Right lung (tissue), 2 donors: ENCODE measurements at regions not wholly inside any gene's neighbourhood (a gene's known extent, or its start where the extent isn't known, plus 50 kb on each side); places are given as distances from the start of the nearest gene placed in this dataset.

ENCODE experiments used
- DNase-seq, 2 donors: peaks; one replicate each; pipeline ENCODE4 v3.0.0-alpha.2; 2013

DNA sequence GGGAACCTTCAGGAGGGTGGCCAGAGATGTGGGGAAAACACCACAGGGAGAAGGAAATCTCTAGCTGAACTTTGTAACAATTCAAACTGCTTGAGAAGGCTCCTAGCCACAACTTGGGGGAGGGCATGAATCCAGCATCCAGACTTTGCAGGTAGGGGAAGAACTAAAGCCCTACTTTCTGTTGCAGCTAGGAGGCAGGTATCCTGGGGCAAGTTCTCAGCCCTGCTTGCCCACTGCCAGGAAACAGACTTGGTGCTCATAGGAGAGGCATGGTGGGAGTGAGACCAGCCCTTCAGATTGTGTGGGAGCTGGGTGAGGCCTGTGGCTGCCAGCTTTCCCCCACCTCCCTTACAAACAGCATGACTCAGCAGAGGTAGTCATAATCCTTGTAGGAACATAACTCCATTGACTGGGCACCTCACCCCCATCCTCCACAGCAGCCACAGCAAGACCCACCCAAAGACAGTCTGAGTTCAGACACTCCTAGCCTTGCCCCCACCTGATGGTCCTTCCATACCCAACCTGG, 209.5 kb upstream of the CPEB2 start:
- DNase-seq, result no peak

DNA sequence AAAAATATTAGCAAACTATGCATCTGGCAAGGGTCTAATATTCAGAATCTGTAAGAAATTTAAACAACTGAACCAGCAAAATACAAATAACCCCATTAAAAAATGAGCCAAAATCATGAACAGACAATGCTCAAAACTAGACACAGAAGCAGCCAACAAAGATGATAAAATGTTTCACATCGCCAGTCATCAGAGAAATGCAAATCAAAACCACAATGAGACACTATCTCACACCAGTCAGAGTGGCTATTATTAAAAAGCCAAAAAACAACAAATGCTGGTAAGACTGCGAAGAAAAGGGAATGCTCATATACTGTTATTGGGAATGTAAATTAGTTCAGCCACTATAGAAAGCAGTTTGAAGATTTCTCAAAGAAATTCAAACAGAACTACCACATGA, 201.3 kb upstream of the CPEB2 start:
- no peak for DNase-seq

DNA sequence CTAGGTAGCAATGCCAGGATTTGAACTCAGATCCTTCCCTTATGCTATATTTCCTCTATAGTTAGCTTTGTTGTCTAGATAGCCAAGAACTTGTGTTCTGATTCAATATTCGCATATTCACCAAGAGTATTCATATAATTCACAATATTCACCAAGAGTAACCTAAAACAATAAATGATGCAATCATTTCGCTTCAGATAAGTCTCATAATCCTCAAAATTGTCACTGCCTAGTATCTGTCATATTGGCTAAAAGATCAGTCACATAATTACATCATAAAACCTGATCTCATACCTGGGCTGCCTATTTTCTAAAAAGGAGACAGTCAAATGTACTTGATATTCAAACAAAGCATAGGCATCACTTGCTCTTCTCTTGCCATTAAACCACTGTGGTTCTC, 199.7 kb upstream of the CPEB2 start:
- no peak for DNase-seq

DNA sequence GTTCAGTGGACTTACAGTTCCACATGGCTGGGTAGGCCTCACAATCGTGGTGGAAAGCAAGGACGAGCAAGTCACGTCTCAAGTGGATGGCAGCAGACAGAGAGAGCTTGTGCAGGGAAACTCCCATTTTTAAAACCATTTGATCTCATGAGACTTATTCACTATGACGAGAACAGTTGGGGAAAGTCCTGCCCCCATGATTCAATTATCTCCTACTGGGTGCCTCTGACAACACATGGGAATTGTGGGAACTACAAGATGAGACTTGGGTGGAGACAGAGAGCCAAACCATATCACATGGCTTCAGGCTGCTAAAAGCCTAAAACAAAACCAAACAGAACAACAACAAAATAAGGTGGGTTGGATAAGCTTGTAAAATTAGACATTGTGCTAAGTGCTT, 194.4 kb upstream of the CPEB2 start:
- no peak for DNase-seq

DNA sequence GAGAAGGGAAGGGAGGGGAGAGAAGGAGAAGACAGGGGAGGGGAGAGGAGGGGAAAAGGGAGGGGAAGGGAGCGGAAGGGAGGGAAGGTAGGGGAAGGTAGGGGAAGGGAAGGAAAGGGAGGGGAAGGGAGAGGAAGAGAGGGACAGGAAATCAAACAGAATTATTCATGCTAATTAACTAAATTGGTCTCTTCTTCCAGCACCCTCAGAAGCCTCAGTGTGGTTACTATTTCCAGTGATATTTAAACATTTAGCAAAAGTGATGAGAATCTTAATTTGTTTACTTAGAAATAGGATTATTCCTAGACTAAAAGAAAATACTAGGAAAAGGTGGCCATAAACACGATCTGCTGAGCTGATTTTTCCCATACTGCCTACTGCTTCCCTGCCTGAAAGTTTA, 193.1 kb upstream of the CPEB2 start:
- no peak for DNase-seq

DNA sequence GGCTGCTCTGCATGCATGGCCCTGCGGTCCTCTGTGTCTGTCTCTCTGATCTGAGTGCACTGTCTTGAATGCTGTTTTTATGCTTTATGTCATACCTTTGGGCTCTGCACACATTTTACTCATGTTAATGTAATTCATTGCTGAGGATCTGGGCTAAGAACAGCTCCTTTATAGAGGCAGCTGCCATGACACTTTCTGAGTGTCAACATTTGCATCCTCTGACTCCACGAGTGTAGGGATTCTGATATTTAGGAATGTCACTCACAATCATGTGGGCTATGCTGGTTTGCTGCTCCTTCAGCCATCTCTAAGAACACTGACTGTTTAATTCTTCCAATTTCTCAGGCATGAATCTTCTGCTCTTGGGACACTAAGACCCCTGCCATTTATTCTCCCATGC, 192.2 kb upstream of the CPEB2 start:
- DNase-seq, result no peak

DNA sequence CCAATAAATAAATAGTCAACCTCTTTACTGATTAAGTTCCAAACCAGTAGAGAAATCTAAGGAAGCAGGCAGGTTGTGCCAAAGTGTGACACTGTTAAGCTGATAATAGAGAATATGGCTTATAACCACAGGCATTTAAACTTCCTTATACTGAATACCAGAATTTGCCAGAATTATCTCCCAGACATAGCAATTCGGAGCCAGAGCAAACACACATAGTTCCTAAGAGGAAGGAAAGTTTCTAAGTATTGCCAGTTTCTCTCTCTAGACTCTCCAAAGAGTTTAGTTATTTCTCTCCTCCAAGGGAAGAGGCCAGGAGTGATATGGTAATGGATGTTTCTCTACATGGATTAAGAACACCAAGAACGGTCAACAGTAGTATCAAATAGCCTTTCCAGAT, 191.7 kb upstream of the CPEB2 start:
- no peak for DNase-seq

DNA sequence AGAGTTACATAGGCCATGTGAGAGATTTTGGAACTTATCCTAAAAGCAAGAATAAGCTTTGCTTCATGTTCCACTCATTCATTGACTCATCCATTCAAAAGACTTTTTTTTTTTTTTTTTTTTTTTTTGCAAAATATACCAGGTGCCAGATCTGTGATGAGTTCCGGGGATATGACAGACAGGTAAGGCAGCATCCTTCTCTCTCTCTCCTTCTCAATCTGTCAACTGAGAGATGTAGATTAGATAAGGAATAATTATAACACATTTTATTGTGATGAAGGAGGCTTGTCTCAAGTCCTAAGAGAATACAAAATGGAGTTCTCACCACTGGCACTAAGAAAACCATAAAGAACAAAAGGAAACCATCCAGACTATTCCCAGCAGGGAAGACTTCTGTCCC, 190.2 kb upstream of the CPEB2 start:
- DNase-seq, result no peak

DNA sequence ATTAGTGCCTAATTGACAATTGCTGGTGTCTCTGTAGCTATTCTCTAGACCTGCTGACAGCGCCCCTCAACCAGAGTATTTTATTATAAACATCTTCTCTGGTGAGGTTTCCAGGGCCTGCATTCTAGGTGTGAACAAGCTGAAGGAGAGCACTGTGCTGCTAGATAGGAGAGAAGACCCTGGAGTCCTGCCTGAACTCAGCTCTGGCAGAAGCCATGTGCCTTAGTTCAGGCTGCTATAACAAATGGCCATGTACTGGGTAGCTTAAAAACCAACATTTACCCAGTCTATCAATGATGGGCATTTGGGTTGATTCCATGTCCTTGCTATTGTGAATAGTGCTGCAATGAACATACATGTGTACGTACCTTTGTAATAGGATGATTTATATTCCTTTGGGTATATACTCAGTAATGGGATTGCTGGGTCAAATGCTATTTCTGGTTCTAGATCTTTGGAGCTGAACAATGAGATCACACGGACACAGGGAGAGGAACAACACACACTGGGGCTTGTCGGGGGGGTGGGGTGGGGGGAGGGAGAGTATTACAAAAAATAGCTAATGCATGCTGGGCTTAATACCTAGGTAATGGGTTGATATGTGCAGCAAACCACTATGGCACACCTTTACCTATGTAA, 185.5 kb upstream of the CPEB2 start:
- DNase-seq, result no peak

DNA sequence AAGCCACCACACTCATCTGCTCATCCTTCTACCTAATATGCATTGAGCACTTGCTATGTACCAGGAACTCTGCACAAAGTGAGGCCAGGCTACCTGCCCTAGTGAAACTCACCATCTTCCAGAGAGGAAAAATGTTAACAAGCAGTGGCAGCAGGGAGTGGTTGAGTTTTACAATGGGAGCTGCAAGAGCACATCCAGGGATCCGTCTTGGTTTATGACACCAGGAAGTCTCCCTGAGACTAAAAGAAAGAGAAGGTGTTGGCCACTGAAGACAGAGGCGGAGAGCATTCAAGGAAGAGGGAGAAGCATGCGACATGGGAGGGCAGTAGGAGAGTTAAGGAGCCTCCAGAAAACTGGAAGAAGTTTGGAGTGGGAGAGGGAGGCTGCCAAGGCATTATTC, 178.1 kb upstream of the CPEB2 start:
- no peak for DNase-seq

DNA sequence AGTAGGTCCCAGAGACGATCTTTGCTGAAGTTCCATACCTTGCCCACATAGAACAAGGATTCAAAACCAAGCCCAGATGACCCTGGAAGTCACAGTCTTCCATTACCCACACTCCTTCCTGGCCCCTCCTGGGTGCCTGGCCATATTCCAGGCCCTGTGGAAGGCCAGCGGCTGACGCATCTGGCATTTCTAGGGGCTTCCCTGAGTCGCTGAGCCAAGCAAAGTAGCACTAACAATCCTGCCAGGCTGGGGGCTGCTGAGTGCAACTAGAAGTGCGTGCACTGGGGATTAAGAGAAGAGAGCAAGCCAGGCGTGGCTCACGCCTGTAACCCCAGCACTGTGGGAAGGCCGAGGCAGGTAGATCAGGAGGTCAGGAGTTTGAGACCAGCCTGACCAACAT, 175.2 kb upstream of the CPEB2 start:
- no peak for DNase-seq

DNA sequence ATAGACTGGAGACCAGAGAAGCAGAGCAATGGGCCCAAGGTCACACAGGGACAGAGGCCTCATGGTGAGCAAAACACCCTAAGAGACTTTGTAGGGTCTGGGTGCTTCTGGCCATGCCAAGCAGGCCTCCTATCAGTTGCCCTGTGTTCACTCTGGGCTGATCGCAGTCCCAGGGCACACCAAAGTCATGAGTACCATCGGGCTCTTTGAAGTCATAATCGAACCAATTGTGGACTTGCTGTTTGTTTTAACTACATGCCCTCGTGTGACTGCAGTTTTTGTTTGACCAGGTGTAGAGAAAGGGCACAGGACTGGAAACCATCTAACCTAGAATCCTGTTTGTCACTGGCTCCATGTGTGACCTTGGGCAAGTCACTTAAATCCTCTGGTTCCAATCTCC, 172.5 kb upstream of the CPEB2 start:
- DNase-seq, result no peak

DNA sequence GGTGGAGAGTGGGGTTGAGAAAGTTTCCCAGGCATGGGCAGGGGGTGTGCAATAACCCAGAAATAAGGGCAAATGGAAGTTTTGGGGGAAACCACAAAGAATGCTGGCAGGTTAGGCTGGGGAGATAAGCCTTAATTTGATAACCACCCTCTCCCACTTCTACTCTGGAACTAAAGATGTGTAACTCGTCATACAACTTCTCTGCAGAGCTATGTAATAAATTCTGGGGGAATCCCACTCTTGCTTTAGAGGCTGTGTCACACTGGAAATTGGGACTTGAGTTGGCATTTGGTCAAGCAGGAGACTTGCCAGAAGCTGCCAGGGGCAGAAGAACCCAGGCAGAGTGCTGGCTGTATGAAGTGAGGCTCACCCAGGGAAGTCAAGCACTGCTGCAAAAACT, 170.9 kb upstream of the CPEB2 start:
- no peak for DNase-seq

DNA sequence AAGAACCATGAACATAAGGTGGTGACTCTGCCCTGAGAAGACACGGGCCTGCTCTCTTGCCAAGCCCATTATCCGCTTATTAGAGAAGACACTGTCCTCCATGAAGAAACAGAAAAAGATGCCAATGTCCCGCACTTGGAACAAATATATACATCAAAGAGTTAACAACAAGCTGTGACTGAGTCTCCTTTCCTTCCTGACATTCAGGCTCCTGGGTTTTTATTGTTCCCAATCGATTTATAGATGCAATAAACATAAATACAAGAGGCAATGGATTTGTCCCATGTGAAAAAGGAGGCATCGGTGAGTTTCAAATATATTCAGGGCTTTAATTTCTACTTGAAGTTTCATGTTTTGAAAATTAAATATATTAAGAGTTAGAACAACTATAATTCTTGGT, 169.2 kb upstream of the CPEB2 start:
- no peak for DNase-seq

DNA sequence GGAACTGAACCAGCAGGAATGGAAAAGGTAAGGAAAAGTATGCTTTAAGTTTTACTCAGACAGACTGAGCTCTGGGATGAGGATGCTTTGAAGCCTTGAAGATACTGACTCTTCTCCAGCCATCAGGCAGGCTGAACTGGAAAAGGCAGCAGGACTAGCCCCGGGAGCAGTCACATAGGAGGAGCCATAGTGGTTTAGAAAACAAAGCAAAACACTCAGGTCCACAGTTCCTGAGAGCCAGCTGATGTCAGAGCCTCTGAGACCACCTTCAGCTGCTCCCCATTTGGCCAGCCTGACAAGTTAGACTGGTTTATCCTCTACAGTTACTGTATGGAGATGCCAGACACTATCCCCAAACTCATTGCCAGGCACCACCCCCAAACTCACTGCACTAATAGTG, 167.9 kb upstream of the CPEB2 start:
- no peak for DNase-seq

DNA sequence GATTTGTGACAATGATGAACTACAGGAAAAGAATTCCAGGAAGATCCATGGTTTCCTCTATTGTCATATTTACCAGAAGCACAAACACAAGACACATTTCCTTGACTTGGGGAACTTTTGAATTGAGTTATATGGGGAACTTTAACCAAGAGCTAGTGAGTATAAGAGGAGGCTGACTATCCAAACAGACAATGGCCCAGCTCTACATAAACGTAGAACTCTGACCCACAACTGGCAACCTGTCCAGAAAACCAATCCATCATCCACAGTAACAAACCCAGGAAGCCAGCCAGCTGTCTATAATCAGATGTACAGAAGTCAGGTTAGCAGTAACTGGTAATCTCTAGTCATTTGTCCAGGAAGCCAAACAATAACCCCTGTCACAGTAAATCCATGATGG, 167.0 kb upstream of the CPEB2 start:
- DNase-seq, result no peak

DNA sequence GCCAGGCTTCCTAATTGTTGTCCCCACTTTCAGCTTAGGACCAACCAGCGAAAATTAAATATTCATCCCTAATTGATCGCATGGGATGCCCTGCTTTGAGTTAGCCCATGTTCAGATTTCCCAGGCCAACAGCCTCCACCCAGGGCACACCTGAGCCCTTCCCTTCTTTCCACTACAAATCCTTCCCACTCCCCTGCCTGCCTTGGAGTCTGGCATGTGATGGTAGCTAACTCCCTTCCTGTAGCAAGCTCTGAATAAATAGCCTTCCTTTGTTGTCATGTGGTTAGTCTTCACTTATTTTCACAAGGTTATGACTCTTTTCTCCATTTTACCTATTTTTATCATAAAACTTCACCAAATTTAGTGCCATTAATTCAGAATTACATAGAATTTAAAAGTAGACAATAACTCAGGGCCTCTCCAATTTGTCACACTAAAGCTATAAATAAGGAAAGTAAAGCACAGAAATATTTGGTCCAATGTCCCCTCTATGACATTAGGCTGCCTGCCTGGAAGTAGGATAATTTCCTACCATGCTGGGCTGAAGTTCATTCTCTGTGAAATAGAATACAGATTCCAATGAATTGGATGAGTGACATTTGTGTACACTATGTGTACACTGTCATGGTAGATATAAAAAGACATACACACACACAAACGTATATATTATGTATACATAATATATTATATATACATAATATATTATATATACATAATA, 166.4 kb upstream of the CPEB2 start:
- no peak for DNase-seq

DNA sequence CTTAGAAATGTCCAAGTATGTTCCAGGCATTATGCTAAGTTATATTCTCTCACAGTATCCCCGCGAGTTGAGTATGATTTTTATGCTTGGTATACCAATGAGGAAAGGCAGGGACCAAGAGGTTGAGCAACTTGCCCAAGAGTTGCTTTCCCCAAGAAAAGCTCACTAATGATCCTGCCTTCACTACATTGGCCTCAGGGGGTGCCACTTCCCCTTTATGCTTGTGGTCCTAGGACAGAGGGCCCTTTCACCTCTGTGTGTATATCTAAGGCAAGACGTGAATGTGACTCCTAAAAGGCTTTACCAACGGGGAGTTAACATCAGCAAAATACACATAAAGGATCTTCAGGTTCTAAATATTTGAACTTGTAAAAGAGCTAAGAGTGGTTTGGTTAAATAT, 164.4 kb upstream of the CPEB2 start:
- no peak for DNase-seq

DNA sequence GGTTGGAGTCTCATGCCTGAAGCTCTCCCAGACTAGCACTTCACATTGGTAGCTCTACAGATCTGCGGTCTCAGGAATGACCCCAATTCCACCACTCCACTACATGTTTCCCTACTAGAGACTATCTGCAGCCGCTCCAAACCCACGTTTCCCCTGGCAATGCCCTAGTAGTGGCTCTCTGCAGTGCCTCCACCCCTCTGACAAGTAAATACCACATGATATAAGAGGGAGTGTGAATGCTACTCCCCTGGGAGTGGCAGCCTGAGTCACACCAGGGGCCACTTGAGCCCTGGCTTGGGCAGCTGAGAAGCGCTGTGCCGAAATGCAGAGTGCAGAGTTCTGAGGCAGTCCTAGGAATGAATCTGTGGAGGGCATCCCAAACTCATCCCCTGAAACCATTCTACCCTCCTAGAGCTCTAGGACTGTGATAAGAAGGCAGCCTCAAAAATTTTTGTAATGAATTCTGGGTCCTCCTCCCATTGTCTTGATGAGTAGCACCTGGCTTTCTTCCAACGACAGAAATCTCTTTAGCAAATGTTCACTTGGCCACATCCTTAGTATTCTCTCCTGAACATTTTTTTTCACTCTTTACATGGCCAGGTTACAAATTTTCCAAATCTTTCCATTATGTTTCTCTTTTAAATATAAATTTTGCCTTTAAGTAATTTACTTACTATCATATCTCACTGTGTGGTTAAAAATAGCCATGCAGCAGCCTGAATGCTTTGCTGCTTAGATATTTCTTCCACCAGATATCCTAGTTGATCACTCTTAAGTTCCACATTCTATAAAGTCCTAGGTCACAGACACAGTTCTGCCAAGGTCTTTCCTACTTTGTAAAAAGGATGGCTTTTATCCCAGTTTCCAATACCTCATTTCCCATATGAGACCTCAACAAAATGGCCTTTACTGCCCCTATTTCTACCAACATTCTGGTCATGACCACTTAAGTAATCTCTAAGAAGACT, 160.2 kb upstream of the CPEB2 start:
- no peak for DNase-seq

DNA sequence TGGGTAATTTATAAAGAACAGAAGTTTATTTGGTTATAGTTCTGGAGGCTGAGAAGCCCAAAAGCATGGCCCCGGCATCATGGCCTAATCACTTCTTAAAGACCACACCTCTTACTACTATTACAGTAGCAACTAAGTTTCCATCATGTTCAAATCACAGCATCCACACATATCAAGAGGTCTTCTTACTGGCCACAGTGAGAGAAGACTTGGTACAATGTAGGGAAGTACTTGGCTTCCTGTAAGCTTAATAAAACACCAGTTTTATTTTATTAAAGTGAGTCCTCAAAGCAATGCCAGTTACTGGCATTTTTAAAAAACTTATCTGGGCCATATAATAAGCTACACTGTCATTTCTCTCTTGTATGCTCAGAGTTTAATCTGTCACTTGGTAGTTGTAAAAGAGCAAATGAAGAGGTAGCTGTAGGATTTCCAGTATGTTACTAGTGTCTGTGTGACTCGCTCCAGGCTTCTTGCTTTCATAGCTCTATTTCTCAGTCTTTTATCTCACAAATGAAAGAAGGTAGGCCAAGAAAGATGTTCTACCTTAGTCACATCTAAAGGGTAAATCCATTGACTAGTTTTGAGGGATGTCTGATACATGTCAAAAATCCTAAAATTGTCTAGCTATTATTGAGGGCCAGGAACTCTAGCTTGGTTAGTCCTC, 159.2 kb upstream of the CPEB2 start:
- DNase-seq, result no peak

DNA sequence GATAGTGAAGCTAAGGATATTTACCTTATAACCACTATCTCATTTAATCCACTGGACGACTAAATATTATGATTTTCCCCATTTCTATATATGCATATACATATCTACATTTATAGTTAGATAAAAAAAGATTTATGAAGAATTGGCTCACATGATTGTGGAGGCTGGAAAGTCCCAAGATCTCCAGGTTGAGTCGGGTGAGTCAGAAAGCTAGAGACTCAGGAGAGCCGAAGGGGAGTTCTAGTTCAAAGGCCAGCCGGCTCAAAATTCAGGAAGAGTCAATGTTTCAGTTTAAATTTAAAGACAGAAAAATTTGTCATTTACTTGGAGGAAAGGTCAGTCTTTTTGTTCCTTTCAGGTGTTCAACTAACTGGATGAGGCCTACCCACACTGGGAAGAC, 158.2 kb upstream of the CPEB2 start:
- DNase-seq, result no peak

DNA sequence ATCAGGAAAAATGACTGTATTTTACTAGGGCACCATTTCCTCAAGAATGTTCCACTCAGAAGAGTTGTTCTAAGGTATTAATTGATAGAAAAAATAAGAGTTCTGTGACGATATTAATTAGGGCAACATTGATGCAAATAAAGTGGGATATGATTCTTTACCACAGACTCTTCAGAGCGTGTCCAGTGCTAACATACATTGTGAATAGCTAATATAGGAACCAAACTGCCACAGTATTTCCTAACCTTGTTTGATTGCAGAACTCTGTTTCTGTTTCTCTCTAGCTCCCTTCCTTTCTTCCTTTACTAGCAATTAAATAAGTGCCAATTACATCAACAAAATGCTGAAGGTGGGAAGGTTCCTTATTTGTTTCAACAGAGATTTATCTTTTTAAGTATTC, 154.1 kb upstream of the CPEB2 start:
- no peak for DNase-seq
